HCEC 1CT (cell line): ENCODE measurements at regions not wholly inside any gene's neighbourhood (a gene's known extent, or its start where the extent isn't known, plus 50 kb on each side); places are given as distances from the start of the nearest gene placed in this dataset.
"Not testable (repeated sequence)": the region's sequence is repeated elsewhere in the genome, so short reads cannot be mapped to it uniquely, and the experiment has no call there.

Experiments used
- DNase-seq: peaks from one replicate; pipeline ENCODE4 v3.0.0-alpha.2; 2017

DNA sequence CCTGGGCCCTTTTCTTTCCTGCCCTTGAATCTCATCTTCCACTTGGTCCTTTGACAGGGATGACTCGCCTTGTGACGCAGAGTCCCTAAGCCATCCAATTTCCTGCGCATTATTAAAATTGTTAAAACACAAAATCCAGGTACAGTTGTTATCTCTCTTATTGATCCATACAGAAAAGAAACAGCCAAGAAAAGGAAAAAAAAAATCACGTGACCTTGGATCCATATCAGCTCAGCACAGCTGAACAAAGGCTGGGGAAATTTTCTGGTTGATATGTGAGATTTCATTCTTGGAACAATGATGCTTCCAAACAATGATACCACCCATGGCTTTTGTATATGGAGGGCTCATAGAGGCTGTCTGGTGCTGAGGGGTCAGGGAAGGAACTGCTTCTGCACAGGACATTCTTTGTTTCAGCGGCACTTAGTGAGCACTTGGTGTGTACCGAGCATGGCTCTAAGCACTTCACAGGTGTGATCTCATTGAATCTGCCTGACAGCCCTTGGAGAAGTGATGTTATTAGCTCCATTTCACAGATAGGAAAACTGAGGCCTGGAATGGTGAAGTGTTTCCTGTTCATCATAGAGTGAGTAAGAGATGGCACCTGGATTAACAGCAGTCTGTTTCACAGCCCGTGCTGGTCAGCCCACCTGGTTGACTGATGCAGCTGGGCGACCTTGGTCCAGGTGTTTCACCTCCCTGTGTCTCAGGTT is 155.0 kb upstream of the SULF2 start:
- DNase-seq = no peak

DNA sequence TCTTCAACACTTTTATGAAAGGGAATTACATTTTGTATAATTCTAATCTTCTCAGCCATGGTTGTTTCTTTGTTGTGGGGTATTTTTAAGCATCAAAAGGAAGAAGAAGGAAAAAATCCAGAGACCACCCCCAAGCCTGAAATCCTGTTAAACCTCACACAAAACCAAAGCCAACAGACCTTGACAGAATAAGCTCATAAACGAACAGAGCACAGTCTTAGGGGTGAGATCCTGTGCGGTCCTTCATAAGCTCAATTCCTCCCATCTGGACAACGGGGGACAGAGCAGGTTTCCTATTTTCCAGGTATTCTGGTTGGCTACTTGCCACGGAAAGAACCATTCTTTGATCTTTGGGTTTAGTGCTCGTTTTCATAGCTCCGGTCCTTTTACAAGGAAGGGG is 151.3 kb upstream of the SULF2 start:
- DNase-seq = no peak

DNA sequence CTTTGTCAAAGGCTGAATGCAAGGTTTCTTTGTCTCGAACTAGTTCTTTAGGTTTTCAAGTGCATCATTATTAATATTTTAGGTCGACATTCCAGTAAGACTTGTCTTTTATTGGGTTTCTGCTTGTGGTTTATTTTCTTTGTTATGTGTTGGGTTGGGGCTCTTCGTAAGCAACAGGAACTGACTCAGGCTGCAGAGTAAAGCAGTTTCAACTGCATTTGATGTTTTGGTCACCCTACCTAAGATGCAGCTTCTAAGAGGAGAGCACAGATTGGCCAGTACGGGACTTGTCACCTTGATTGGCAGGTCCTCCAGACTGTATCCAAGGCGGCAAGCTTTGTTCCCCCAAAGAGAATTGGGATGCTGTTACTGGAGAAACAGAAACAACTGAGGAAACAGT is 149.5 kb upstream of the SULF2 start:
- no peak for DNase-seq

DNA sequence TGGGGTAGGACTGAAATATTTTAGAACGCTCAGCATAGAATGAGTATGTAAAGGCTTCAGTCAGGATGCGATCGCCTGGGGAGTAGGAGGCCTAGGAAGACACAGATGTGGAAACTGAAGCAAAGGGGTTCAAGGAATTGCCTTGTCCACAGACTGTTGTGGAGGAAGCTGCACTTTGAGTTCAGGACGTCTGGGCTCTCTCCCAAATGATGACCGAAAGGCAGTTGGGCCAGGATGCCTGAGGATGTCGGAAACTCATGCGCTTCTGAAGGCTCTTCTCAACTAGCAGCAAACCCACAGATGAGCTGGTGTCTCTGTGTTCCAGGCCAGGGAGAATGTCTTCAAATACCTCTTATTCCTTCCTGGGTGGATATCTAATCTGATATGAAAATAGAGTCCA is 146.2 kb upstream of the SULF2 start:
- DNase-seq = no peak

DNA sequence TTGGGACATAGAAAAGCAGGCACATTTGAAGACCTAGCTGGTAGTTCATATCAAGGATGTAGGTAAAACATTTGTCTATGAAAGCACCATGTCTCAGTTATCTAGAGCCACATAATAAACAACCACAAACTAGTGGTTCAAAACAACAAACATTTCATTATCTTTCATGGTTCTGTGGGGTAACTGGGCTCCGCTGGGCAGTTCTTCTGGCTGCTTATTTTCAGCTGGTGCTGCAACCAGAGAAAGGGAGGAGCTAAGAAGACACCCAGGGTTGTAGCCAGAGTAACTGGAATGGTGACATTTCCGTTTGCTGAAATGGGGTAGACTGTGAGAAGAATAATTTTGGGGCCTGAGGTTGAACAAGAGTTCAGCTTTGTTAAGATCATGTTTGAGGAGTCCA is 145.7 kb upstream of the SULF2 start:
- DNase-seq = no peak

DNA sequence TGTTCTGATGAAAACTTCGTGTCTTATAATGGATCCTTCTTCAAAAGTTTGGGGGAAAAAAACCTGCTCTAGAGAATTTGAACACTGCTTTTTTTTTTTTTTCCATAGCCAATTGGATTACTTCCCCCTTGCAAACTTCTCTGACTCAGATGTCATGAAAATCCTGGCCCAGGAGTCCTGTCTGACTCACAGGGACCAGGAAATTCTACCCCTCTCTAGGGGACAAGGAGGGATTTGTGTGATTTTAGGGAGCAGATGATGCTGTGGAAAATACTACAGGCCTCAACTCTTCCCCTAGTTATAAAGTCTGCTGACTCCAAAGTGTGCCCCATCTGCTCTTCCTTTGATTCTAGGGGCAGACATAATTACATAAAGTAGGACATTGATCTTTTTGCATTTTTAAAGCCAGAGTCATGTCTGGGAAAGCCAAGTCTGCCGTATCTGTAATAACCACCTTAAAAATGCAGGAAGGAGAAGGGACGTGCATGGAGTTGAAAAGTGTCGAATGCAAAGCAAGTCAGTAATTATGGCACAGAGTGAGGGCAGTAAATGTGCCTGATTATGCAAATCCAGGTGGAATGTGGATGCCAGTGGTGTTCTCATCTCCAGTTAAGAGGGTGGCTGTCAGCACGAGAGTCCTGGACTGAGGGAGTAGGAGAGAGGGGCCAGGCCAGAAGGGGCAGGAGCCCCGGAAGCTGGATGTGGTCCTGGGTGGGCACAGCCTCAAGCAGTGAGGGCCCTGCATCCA is 144.3 kb upstream of the SULF2 start:
- no peak for DNase-seq

DNA sequence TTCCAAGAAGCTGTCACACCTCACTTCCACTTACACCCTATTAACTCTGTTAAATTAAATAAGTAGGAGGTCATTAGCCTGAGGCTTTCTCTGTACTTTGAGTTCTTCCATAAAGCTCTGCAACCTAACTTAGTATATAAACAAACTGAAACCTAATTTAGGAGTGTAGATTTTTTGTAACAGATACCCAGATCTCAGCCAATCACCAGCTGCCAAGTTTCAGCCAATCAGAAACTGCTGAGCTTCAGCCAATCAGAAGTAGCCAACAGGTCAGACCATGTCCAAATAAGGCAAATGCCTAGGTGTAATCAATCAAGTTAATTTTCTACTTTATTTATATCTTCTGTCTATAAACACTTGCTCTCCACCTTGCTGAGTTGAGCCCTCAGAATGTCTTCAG is 142.7 kb upstream of the SULF2 start:
- DNase-seq = no peak

DNA sequence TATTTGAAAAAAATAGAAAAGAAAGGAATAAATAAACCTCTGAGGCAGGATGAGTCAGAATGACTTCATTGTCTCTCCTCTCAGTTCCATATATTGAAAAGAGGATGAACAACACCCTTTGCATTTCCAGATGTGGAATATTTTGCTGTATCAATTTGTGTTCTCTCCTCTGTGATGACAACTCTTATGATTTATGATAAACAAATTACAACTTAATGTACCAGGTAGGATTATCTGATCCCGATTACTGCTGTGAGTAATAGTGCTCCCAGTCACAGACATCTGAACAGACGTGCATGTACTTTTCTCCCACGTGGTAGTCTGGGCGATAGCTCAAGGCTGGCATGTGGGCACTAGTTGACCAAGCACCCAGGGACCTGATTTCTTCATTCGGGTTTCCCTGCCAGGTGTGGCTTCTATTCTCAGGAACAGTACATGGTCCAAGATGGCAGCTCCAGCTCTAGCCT is 142.1 kb upstream of the SULF2 start:
- peak; percentile 17 for DNase-seq

DNA sequence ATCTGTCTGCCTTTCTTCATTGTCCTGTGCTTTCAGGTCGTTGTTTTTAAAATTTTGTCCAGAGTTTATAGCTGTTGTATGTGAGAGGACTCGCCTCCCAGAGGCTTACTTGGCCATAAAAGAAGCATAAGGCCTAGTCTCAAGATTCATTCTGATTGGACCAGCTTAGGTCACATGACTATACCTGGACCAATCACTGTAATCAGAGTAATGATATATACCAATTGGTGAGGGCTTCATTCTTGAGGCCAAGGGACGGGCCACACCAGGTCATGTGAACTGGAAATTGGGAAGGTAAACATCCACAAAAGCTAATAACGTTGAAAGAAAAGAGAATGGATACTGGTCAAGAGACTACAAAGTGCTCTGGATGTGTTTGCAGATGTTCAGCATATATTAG is 141.4 kb upstream of the SULF2 start:
- DNase-seq = no peak

DNA sequence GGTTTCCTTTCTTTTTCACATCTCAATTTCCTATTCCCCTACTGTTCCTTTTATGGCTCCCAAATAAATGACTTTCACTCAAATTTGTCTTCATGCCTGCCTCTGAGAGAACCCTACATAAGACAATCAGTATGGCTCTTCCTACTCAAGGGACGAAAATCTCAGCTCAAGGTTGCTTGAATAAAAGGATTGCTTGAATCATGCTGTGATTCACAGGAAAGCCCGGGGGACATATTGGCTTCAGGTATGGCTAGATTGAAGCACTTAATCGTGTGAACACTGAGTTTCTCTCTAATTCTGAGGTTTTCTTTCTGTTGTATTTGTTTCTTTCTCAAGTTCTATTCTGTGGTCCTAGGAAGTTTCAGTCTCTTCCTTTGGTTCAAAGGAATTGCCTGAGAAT is 140.3 kb upstream of the SULF2 start:
- no peak for DNase-seq

DNA sequence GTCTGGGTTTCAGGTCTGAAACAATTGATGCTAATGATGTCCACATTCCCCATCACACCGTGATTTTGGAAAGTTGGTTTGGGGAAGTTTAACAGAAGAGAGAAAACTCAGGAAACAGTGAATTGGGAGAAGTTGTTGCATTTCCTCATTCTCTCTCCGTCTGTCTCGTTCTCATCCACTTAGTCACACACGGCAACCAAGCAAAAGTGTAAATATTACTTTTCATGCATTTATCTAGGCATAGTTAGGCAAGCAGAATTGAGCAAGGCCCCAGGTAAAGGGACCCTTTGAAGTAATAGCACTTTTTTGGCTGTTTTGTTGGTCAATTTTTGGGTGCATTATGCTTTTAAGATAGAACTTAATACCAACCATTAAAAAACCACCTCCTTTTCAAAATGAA is 137.0 kb upstream of the SULF2 start:
- no peak for DNase-seq

DNA sequence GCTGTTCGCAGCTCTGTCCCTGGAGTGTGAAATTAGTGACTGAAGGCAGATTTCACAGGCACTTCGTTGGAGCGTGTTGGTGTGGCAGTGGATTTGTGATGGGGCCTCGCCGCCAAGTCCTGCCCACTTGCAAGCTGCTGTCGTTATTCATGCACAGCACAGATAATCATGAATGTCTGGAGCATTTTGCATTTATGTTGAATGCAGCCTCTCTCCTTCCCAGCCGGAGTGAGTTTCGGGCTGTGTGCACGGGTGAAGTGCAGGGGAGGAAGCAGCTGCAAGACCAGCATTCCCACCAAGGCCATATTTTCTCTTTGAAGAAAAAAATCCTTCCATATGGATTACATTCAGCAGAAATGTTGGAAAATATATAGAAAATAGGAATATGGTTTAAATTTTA is 136.5 kb upstream of the SULF2 start:
- DNase-seq = not testable (repeated sequence)

DNA sequence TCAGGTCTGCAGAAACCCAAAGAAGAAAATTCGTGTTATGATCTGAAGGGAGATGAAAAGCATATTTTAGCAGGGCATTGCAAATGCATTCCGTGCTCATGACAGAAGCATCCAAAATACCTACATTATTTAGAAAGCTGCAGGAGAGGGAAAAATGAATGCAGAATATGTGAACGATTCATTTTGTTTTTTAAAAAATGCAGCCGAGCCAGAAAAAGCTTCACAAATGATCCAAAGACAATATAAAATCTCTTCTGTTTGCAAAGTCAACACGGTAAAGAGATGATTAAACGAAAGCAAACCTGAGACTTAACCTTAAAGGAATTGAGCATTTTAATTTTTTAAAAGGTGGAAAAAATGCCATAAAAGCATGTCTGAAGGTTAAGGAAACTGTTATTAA is 136.1 kb upstream of the SULF2 start:
- DNase-seq = no peak

DNA sequence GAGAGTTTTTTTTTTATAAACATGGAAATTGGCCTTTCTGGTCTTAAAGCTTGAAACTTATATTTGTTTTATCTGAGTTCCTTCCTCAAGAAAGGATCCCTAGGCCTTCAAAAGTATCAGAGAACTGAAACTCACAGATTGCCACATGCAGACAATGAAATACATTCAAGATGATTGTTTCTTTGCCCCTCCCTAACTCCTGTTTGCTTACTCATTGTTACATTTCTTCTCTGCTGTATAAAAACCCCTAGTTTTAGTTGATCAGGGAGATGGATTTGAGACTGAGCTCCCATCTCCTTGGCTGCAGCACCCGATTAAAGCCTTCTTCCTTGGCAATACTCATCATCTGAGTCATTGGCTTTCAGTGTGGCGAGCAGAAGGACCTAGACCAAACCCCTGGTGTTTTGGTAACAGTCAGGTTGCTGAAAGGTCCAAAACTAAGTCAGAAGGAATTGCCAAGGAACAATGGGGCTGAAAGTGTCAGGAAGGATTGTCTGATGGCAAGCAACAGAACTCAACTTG is 132.3 kb upstream of the SULF2 start:
- no peak for DNase-seq

DNA sequence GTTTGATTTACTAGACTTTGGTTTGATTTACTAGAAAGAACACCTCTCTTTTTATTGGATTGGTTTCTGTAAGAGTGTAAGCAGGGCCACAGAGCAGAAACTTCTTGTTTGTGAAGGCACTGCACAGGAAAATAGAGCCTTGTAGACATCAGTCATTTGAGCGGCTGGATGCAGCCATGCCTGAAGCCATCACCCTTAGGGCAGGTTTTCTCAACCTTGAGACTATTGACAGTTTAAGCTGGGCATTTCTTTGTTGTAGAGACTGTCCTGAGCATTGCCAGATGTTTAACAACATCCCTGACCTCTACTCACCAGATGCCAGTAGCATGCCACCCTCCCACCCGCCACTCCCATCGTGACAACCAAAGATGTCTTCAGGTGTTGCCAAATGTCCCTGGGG is 130.2 kb upstream of the SULF2 start:
- DNase-seq = no peak

DNA sequence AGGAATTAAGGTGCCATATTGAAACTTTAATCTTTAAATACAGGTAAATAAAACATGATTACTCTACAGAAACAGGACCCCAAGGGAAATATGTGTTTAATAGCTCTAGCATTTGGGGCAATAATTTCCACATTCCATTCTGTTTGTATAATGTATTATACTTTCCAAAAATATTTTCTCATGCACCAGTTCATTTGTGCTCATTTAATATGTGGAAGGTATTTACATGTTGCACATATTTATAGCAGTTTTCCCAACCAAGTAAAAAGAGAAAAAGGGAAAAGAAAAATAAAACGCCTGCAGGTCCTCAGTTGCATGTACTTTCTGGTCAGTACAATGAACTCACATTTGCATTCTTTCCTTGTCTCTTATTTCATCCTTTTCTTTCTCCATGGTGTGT is 129.5 kb upstream of the SULF2 start:
- DNase-seq = no peak

DNA sequence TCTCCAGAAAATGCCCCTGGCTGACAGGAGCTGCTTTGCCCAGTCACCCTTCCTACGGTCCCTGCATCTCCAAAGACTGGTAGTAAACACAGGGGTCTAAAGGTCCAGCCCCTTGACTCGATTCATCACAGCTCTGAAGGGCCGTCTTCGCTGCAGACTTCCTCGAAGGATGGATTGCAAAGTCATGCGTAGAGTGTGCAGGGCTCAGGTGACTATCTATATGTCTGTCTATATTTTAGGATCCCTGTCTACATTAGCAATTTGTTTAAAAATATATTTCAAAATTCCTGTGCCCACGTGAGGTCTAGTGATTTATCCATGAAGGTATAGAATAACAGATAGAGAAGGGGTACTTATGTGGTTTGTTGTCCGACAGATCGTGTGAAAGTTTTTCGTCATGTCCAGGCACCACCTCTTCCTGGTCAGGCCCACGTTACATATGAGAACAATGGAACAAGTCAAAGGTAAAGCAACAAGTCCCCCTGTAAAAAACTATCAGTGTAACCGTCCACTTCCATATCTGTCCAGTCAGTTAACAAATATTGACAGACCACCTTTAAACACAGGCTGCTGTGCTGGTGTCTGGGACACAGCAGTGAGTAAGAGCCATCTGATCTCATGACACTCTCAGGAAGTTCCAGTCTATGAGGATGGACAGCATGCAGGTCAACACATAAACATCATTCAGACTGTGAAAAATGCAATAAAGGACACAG is 127.7 kb upstream of the SULF2 start:
- not testable (repeated sequence) for DNase-seq

DNA sequence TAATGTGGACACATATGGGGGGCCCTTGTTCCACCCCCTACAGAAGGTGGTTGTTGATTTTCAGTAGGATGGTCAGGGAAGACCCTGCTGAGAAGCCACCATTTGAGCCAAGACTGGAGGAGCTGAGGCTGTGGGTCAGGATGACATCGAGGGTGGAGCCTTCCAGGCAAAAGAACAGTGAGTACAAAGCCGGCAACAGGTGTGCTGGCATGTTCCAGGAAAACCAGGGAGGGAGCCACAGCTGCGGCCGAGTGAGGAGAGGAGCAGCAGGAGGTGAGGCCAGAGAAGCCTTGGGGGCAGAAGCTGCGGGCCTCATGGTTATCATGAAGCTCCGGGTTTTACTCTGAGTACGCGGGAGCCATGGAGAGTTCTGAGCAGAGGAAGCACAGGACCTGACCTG is 126.9 kb upstream of the SULF2 start:
- DNase-seq = not testable (repeated sequence)

DNA sequence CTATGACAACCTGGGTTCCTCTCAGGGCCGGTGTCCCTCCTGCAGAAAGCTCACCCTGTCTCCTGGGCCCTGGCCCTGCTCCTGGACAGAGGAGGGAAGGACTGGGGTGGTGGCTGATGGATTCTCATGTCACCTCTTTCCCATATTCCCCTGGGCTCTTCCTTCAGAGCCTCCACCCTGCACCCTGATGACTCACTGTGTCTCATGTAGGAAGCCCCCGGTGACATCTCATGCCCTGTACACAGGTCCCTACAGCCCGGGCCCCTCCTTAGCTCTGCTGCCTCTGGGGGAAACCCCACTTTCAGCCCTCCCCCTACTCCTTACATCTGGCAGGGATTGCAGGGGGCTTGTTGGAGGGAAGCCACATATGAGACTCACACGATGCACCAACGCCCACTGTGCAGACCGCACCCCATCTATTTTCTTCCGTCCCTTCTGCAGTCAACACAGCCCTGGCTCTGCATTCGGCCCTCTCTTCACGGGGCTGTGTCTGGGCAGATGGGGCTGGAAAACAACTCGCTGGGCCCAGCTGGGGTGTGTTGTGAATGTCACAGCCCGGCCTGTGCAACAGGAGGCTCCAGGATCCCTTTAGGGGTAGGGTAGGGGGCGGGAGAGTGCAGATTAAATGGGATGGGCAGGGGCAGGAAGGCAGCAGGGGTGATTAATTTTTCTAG is 124.6 kb upstream of the SULF2 start:
- DNase-seq = not testable (repeated sequence)

DNA sequence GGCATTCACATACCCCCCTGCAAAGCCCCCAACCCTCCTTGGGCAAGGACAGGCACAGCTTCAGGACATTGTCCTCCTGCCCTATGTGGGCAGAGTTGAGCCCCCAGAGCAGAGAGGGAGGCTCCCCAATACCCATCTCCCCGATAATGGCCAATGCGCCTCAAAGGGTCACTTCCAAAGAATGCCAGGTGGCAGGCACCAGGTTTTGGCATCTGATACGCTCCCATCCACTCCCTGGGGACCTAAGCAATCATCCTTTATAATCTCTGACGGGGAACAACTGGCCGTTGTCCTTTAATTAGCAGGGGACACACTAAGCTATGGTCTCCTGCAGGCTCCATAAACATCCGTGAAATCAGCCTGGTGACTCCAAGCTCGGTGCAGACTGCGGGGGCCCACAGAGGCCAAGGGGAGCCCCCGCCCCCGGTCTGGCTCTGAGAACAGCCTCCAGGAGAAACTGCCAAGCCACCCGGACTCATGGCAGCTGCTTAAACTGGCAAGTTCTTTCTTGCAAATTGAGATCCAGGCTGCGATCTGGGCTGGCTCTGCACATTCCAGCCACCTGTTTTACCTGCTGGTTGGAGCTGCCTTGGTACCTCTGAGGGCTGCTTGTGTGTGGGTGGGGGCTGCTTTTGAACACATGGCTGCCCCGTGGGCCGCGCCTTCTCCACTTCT is 123.2 kb upstream of the SULF2 start:
- not testable (repeated sequence) for DNase-seq

DNA sequence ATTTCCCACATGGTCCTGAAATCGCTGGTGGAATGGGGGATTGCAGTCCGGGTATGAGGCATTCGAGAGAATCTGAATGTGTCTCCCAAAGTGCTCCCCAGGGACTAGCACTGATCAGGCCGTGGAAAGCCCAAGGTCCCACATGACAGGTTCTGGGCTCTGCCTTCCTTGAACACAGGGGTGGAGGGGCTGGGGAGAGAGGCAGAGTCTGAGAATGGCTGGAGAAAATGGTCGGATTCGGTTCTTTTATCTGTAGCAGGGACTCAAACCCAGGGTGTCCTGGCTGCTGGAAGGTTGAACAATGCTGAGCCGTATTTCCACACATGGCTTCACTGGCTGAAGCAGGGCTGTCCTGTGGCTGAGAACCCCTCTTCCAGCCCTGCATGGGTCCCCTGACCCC is 122.7 kb upstream of the SULF2 start:
- DNase-seq = not testable (repeated sequence)

DNA sequence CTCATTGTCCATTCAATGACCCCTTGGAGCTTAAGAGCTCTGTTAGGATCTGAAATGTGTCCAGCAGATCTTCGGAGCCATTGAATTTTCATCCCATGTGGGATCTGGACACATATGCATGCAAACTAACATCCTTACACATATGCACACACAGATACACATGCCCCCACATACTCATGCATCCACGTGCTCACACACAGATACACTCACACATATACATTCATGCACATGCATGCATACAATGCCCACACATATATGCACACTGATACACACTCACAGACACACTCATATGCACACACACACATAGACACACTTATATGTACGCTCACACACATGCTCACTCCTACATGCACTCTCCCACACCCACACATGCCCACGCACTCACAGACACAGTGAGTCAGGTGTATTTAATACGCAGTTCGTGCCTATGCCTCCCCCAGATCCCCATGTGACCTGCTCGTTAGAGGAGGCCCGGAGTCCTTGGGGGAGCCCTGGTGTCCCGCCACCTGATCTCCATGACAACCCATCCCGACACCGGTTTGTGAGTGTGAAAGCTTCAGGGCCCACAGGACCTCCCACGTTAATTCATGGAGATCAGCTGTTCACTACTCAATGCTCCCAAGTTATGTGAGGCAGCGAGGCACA is 121.9 kb upstream of the SULF2 start:
- DNase-seq = no peak
